ENCODE measurements at regions not wholly inside any gene's neighbourhood (a gene's known extent, or its start where the extent isn't known, plus 50 kb on each side); places are given as distances from the start of the nearest gene placed in this dataset.
"Not testable (repeated sequence)": the region's sequence is repeated elsewhere in the genome, so short reads cannot be mapped to it uniquely, and the experiment has no call there.

- no peaks in the 10 kb centered on the region for H3K36me3 ChIP-seq (ENCODE audit: insufficient read depth, low read length)
- no peak for TF ChIP-seq EZH2 (IDR thresholded peaks at IDR 0.05; ENCODE audit: borderline replicate concordance, low read length)
- TF ChIP-seq CTCF (IDR thresholded peaks at IDR 0.05; ENCODE audit: low read length), result no peak
- no peak overlapping the region for H2AFZ ChIP-seq (ENCODE audit: low read length)
- H3K4me1 ChIP-seq (ENCODE audit: insufficient read depth, low read length, severe bottlenecking), result no peaks in the 10 kb centered on the region
- H3F3A ChIP-seq (ENCODE audit: insufficient read depth, low read length), result no peaks in the 10 kb centered on the region
- no peak overlapping the region for H3K4me3 ChIP-seq (ENCODE audit: low read depth, low read length, poor library complexity, severe bottlenecking)
- H3K79me2 ChIP-seq (ENCODE audit: insufficient read depth, low read length), result no peaks in the 10 kb centered on the region
- H3K9me2 ChIP-seq (ENCODE audit: low read depth, low read length), result no peaks in the 10 kb centered on the region
- H3K27ac ChIP-seq (ENCODE audit: low read depth, low read length, poor library complexity, severe bottlenecking), result no peak overlapping the region
- no peaks in the 10 kb centered on the region for H4K20me1 ChIP-seq (ENCODE audit: insufficient read depth, low read length)
- no peaks in the 10 kb centered on the region for H3K27me3 ChIP-seq (ENCODE audit: insufficient read depth, low read length)
- no peaks in the 10 kb centered on the region for H3K9me3 ChIP-seq (ENCODE audit: low read length)
- no peak overlapping the region for H3K9ac ChIP-seq (ENCODE audit: low read length)
- no peak overlapping the region for H3K4me2 ChIP-seq (ENCODE audit: low read length)
These were observed 479.4 kb downstream of the JRKL start for GRCh38 chr11:96869207-96869606.

- Histone ChIP-seq H3K9me3 (ENCODE audit: low read length) (no peaks in the 10 kb centered on the region), H3K79me2 (ENCODE audit: insufficient read depth, low read length) (no peaks in the 10 kb centered on the region), H3K4me1 (ENCODE audit: insufficient read depth, low read length, severe bottlenecking) (no peaks in the 10 kb centered on the region), H3K9me2 (ENCODE audit: low read depth, low read length) (no peaks in the 10 kb centered on the region), H3F3A (ENCODE audit: insufficient read depth, low read length) (no peaks in the 10 kb centered on the region), H3K4me3 (ENCODE audit: low read depth, low read length, poor library complexity, severe bottlenecking) (no peak overlapping the region), H3K36me3 (ENCODE audit: insufficient read depth, low read length) (no peaks in the 10 kb centered on the region), H4K20me1 (ENCODE audit: insufficient read depth, low read length) (no peaks in the 10 kb centered on the region), H3K9ac (ENCODE audit: low read length) (no peak overlapping the region), H3K4me2 (ENCODE audit: low read length) (no peak overlapping the region), H2AFZ (ENCODE audit: low read length) (no peak overlapping the region), H3K27ac (ENCODE audit: low read depth, low read length, poor library complexity, severe bottlenecking) (no peak overlapping the region), H3K27me3 (ENCODE audit: insufficient read depth, low read length) (no peaks in the 10 kb centered on the region)
- TF ChIP-seq CTCF (IDR thresholded peaks at IDR 0.05; ENCODE audit: low read length), result no peak
- TF ChIP-seq EZH2 (IDR thresholded peaks at IDR 0.05; ENCODE audit: borderline replicate concordance, low read length), result no peak
These were observed 485.9 kb downstream of the JRKL start for GRCh38 chr11:96875712-96876111.

GRCh38 chr11:96878299-96879051 is 488.7 kb downstream of the JRKL start:
- H3K4me3 ChIP-seq (ENCODE audit: low read depth, low read length, poor library complexity, severe bottlenecking), result no peak overlapping the region

GRCh38 chr11:96882622-96883021 is 492.8 kb downstream of the JRKL start:
- H3K9ac ChIP-seq (ENCODE audit: low read length); H3F3A ChIP-seq (ENCODE audit: insufficient read depth, low read length): not testable (repeated sequence)

More at GRCh38 chr11:96878299-96879051, 488.7 kb downstream of the JRKL start:
- Histone ChIP-seq H3K4me1 (ENCODE audit: insufficient read depth, low read length, severe bottlenecking) (no peaks in the 10 kb centered on the region), H3K9ac (ENCODE audit: low read length) (no peak overlapping the region), H3F3A (ENCODE audit: insufficient read depth, low read length) (no peaks in the 10 kb centered on the region), H3K4me2 (ENCODE audit: low read length) (no peak overlapping the region), H3K9me3 (ENCODE audit: low read length) (no peaks in the 10 kb centered on the region), H4K20me1 (ENCODE audit: insufficient read depth, low read length) (no peaks in the 10 kb centered on the region), H3K79me2 (ENCODE audit: insufficient read depth, low read length) (no peaks in the 10 kb centered on the region), H3K27me3 (ENCODE audit: insufficient read depth, low read length) (no peaks in the 10 kb centered on the region), H2AFZ (ENCODE audit: low read length) (no peak overlapping the region), H3K9me2 (ENCODE audit: low read depth, low read length) (no peaks in the 10 kb centered on the region), H3K36me3 (ENCODE audit: insufficient read depth, low read length) (no peaks in the 10 kb centered on the region), H3K27ac (ENCODE audit: low read depth, low read length, poor library complexity, severe bottlenecking) (no peak overlapping the region)
- TF ChIP-seq EZH2 (IDR thresholded peaks at IDR 0.05; ENCODE audit: borderline replicate concordance, low read length), result no peak
- TF ChIP-seq CTCF (IDR thresholded peaks at IDR 0.05; ENCODE audit: low read length), result no peak

More at GRCh38 chr11:96882622-96883021, 492.8 kb downstream of the JRKL start:
- H3K27me3 ChIP-seq (ENCODE audit: insufficient read depth, low read length); H3K4me1 ChIP-seq (ENCODE audit: insufficient read depth, low read length, severe bottlenecking); H3K4me3 ChIP-seq (ENCODE audit: low read depth, low read length, poor library complexity, severe bottlenecking); H3K79me2 ChIP-seq (ENCODE audit: insufficient read depth, low read length); H2AFZ ChIP-seq (ENCODE audit: low read length); H3K27ac ChIP-seq (ENCODE audit: low read depth, low read length, poor library complexity, severe bottlenecking); H3K9me2 ChIP-seq (ENCODE audit: low read depth, low read length); H3K9me3 ChIP-seq (ENCODE audit: low read length); H3K36me3 ChIP-seq (ENCODE audit: insufficient read depth, low read length); H4K20me1 ChIP-seq (ENCODE audit: insufficient read depth, low read length); H3K4me2 ChIP-seq (ENCODE audit: low read length): not testable (repeated sequence)
